Fibroblast of skin of abdomen (primary cell): ENCODE measurements at regions not wholly inside any gene's neighbourhood (a gene's known extent, or its start where the extent isn't known, plus 50 kb on each side); places are given as distances from the start of the nearest gene placed in this dataset.
"Not testable (repeated sequence)": the region's sequence is repeated elsewhere in the genome, so short reads cannot be mapped to it uniquely, and the experiment has no call there.

Source experiments
- DNase-seq: peaks from one replicate; pipeline ENCODE4 v3.0.0-alpha.2; 2013

GRCh38 chr12:111152561-111152960 lies 216.3 kb downstream of the PHETA1 start:
- no peak for DNase-seq

- no peak for DNase-seq
Measured at GRCh38 chr12:111150921-111151840, 217.7 kb downstream of the PHETA1 start.

- DNase-seq, result no peak
Measured at GRCh38 chr12:111150360-111150759, 218.5 kb downstream of the PHETA1 start.

GRCh38 chr12:111149299-111149698 lies 219.6 kb downstream of the PHETA1 start:
- no peak for DNase-seq

- DNase-seq, result no peak
Measured at GRCh38 chr12:111148005-111148404, 220.9 kb downstream of the PHETA1 start.

- DNase-seq, result no peak
Measured at GRCh38 chr12:111143271-111143670, 222.9 kb upstream of the MYL2 start.

GRCh38 chr12:111141205-111141604 lies 220.8 kb upstream of the MYL2 start:
- DNase-seq, result no peak

GRCh38 chr12:111138016-111138415 lies 217.6 kb upstream of the MYL2 start:
- DNase-seq, result no peak

- DNase-seq, result no peak
Measured at GRCh38 chr12:111135293-111135832, 215.0 kb upstream of the MYL2 start.

GRCh38 chr12:111130336-111130735 lies 210.0 kb upstream of the MYL2 start:
- DNase-seq, result no peak

- DNase-seq, result no peak
Measured at GRCh38 chr12:111129149-111129767, 208.9 kb upstream of the MYL2 start.

GRCh38 chr12:111126331-111126730 lies 206.0 kb upstream of the MYL2 start:
- DNase-seq, result no peak

- DNase-seq, result no peak
Measured at GRCh38 chr12:111124183-111124582, 203.8 kb upstream of the MYL2 start.

GRCh38 chr12:111123390-111123789 lies 203.0 kb upstream of the MYL2 start:
- no peak for DNase-seq

- DNase-seq, result no peak
Measured at GRCh38 chr12:111122458-111122878, 202.1 kb upstream of the MYL2 start.

GRCh38 chr12:111121840-111122239 lies 201.5 kb upstream of the MYL2 start:
- DNase-seq, result no peak

- DNase-seq, result no peak
Measured at GRCh38 chr12:111120578-111120977, 200.2 kb upstream of the MYL2 start.

- DNase-seq, result no peak
Measured at GRCh38 chr12:111117017-111117416, 196.6 kb upstream of the MYL2 start.

- DNase-seq, result not testable (repeated sequence)
Measured at GRCh38 chr12:111113313-111113712, 192.9 kb upstream of the MYL2 start.

- DNase-seq, result no peak
Measured at GRCh38 chr12:111112311-111113098, 192.1 kb upstream of the MYL2 start.

- DNase-seq, result no peak
Measured at GRCh38 chr12:111111681-111112080, 191.3 kb upstream of the MYL2 start.

- DNase-seq, result no peak
Measured at GRCh38 chr12:111110556-111110955, 190.2 kb upstream of the MYL2 start.

GRCh38 chr12:111108726-111109125 lies 188.3 kb upstream of the MYL2 start:
- no peak for DNase-seq
